MG63 (cell line): ENCODE measurements at regions not wholly inside any gene's neighbourhood (a gene's known extent, or its start where the extent isn't known, plus 50 kb on each side); places are given as distances from the start of the nearest gene placed in this dataset.
"Not testable (repeated sequence)": the region's sequence is repeated elsewhere in the genome, so short reads cannot be mapped to it uniquely, and the experiment has no call there.

Experiments used
- DNase-seq: peaks from one replicate; pipeline ENCODE4 v3.0.0-alpha.2; 2020
- H3K27me3 ChIP-seq: fragments of 250-450 bp; sonication (Bioruptor Pico); 2 replicates; pipeline ENCODE4 v1.5.1; 2020; ENCODE audit warnings: mild to moderate bottlenecking, moderate library complexity
- H3K36me3 ChIP-seq: fragments of 250-450 bp; sonication (Bioruptor Pico); 2 replicates; pipeline ENCODE4 v1.5.1; 2020; ENCODE audit warnings: mild to moderate bottlenecking, moderate library complexity
- H3K4me3 ChIP-seq: fragments of 250-450 bp; sonication (Bioruptor Pico); 2 replicates; pipeline ENCODE4 v1.5.1; 2020; ENCODE audit warnings: mild to moderate bottlenecking, moderate library complexity
- H3K9me3 ChIP-seq: fragments of 250-450 bp; sonication (Bioruptor Pico); 2 replicates; pipeline ENCODE4 v1.5.1; 2020; ENCODE audit warnings: mild to moderate bottlenecking, moderate library complexity

- no peaks in the 10 kb centered on the region for H3K36me3 ChIP-seq
- no peaks in the 10 kb centered on the region for H3K27me3 ChIP-seq
- H3K9me3 ChIP-seq, result no peaks in the 10 kb centered on the region
- no peak overlapping the region for H3K4me3 ChIP-seq
- DNase-seq, result no peak
Observed at GRCh38 chr2:193377789-193378188, 1183.1 kb upstream of the TMEFF2 start.

GRCh38 chr2:193373120-193373519, 1178.4 kb upstream of the TMEFF2 start:
- H3K4me3 ChIP-seq, result no peak overlapping the region
- DNase-seq, result no peak
- no peaks in the 10 kb centered on the region for H3K27me3 ChIP-seq
- no peaks in the 10 kb centered on the region for H3K36me3 ChIP-seq
- no peaks in the 10 kb centered on the region for H3K9me3 ChIP-seq

- DNase-seq, result no peak
- H3K9me3 ChIP-seq, result no peaks in the 10 kb centered on the region
- no peaks in the 10 kb centered on the region for H3K27me3 ChIP-seq
- no peak overlapping the region for H3K4me3 ChIP-seq
- no peaks in the 10 kb centered on the region for H3K36me3 ChIP-seq
Observed at GRCh38 chr2:193371200-193371599, 1176.5 kb upstream of the TMEFF2 start.

GRCh38 chr2:193368615-193369014, 1173.9 kb upstream of the TMEFF2 start:
- Histone ChIP-seq H3K36me3 (no peaks in the 10 kb centered on the region), H3K27me3 (no peaks in the 10 kb centered on the region), H3K9me3 (no peaks in the 10 kb centered on the region), H3K4me3 (no peak overlapping the region)
- DNase-seq, result no peak

GRCh38 chr2:193357508-193357907, 1162.8 kb upstream of the TMEFF2 start:
- no peaks in the 10 kb centered on the region for H3K9me3 ChIP-seq
- DNase-seq, result no peak
- no peak overlapping the region for H3K4me3 ChIP-seq
- H3K36me3 ChIP-seq, result no peaks in the 10 kb centered on the region
- H3K27me3 ChIP-seq, result no peaks in the 10 kb centered on the region

GRCh38 chr2:193352665-193353242, 1158.0 kb upstream of the TMEFF2 start:
- not testable (repeated sequence) for H3K36me3 ChIP-seq, H3K9me3 ChIP-seq, DNase-seq, H3K27me3 ChIP-seq, H3K4me3 ChIP-seq

GRCh38 chr2:193350509-193350908, 1155.8 kb upstream of the TMEFF2 start:
- Histone ChIP-seq H3K27me3 (no peaks in the 10 kb centered on the region), H3K9me3 (no peaks in the 10 kb centered on the region), H3K4me3 (no peak overlapping the region), H3K36me3 (no peaks in the 10 kb centered on the region)
- no peak for DNase-seq

- no peak for DNase-seq
Observed at GRCh38 chr2:193349642-193350041, 1154.9 kb upstream of the TMEFF2 start.

GRCh38 chr2:193348055-193348454, 1153.3 kb upstream of the TMEFF2 start:
- no peaks in the 10 kb centered on the region for H3K36me3 ChIP-seq
- no peaks in the 10 kb centered on the region for H3K27me3 ChIP-seq
- peak overlapping the region; percentile 26 for H3K4me3 ChIP-seq
- DNase-seq, result no peak
- H3K9me3 ChIP-seq, result no peaks in the 10 kb centered on the region

More at GRCh38 chr2:193349642-193350041, 1154.9 kb upstream of the TMEFF2 start:
- no peaks in the 10 kb centered on the region for H3K27me3 ChIP-seq
- no peaks in the 10 kb centered on the region for H3K36me3 ChIP-seq
- no peaks in the 10 kb centered on the region for H3K9me3 ChIP-seq
- no peak overlapping the region for H3K4me3 ChIP-seq

- H3K36me3 ChIP-seq, result no peaks in the 10 kb centered on the region
- no peaks in the 10 kb centered on the region for H3K9me3 ChIP-seq
- no peaks in the 10 kb centered on the region for H3K27me3 ChIP-seq
- DNase-seq, result no peak
- no peak overlapping the region for H3K4me3 ChIP-seq
Observed at GRCh38 chr2:193336781-193337180, 1142.0 kb upstream of the TMEFF2 start.

GRCh38 chr2:193334401-193334800, 1139.7 kb upstream of the TMEFF2 start:
- DNase-seq, result no peak
- H3K9me3 ChIP-seq, result no peaks in the 10 kb centered on the region
- no peak overlapping the region for H3K4me3 ChIP-seq
- no peaks in the 10 kb centered on the region for H3K27me3 ChIP-seq
- H3K36me3 ChIP-seq, result no peaks in the 10 kb centered on the region

- DNase-seq, result no peak
- Histone ChIP-seq H3K4me3 (no peak overlapping the region), H3K36me3 (no peaks in the 10 kb centered on the region), H3K27me3 (no peaks in the 10 kb centered on the region), H3K9me3 (no peaks in the 10 kb centered on the region)
Observed at GRCh38 chr2:193333539-193333938, 1138.8 kb upstream of the TMEFF2 start.

GRCh38 chr2:193332941-193333340, 1138.2 kb upstream of the TMEFF2 start:
- no peak overlapping the region for H3K4me3 ChIP-seq
- DNase-seq, result no peak
- H3K36me3 ChIP-seq, result no peaks in the 10 kb centered on the region
- no peaks in the 10 kb centered on the region for H3K9me3 ChIP-seq
- H3K27me3 ChIP-seq, result no peaks in the 10 kb centered on the region

- no peak for DNase-seq
- no peaks in the 10 kb centered on the region for H3K27me3 ChIP-seq
- H3K36me3 ChIP-seq, result no peaks in the 10 kb centered on the region
- no peaks in the 10 kb centered on the region for H3K9me3 ChIP-seq
- no peak overlapping the region for H3K4me3 ChIP-seq
Observed at GRCh38 chr2:193331676-193332075, 1136.9 kb upstream of the TMEFF2 start.

GRCh38 chr2:193326296-193326695, 1131.6 kb upstream of the TMEFF2 start:
- Histone ChIP-seq H3K4me3 (no peak overlapping the region), H3K9me3 (no peaks in the 10 kb centered on the region), H3K27me3 (no peaks in the 10 kb centered on the region), H3K36me3 (no peaks in the 10 kb centered on the region)
- DNase-seq, result no peak

GRCh38 chr2:193315428-193316091, 1120.8 kb upstream of the TMEFF2 start:
- no peaks in the 10 kb centered on the region for H3K36me3 ChIP-seq
- no peaks in the 10 kb centered on the region for H3K9me3 ChIP-seq
- DNase-seq, result no peak
- no peaks in the 10 kb centered on the region for H3K27me3 ChIP-seq
- no peak overlapping the region for H3K4me3 ChIP-seq

- DNase-seq, result no peak
- Histone ChIP-seq H3K27me3 (no peaks in the 10 kb centered on the region), H3K9me3 (no peaks in the 10 kb centered on the region), H3K4me3 (no peak overlapping the region), H3K36me3 (no peaks in the 10 kb centered on the region)
Observed at GRCh38 chr2:193303464-193303863, 1108.7 kb upstream of the TMEFF2 start.

GRCh38 chr2:193294371-193294770, 1099.6 kb upstream of the TMEFF2 start:
- no peak for DNase-seq
- H3K36me3 ChIP-seq, result no peaks in the 10 kb centered on the region
- H3K9me3 ChIP-seq, result no peaks in the 10 kb centered on the region
- H3K27me3 ChIP-seq, result no peaks in the 10 kb centered on the region
- H3K4me3 ChIP-seq, result no peak overlapping the region
